GM18498 (cell line): ENCODE measurements at regions not wholly inside any gene's neighbourhood (a gene's known extent, or its start where the extent isn't known, plus 50 kb on each side); places are given as distances from the start of the nearest gene placed in this dataset.
"Not testable (repeated sequence)": the region's sequence is repeated elsewhere in the genome, so short reads cannot be mapped to it uniquely, and the experiment has no call there.

ENCODE experiments used
- ATAC-seq: cut with Tn5 transposase; IDR thresholded peaks from one replicate; pipeline ENCODE4 v1.9.1; 2021; ENCODE audit warnings: mild to moderate bottlenecking, moderate library complexity; ENCODE audit not compliant: unreplicated experiment

DNA sequence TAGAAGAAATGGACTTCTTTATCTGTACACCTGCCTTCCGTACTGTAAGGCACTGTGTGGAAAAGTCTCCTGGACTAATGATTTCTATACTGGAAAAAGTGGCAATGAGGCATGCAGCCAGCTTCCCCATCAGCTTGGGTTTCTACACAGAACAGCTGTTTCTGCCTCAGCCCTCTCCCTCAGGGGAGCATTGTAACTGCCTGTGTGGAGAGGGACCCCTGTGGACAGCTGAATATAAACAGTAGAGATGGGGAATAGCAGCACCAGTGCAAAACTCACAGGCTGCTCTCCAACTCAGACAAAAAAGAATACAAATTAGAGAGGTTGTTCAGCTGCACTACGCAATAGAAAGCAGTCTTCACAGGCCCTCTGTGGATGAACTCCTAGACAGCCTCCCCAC is 451.3 kb upstream of the MBL2 start:
- ATAC-seq, result no peak

GRCh38 chr10:53222806-53223205 is 450.2 kb upstream of the MBL2 start:
- no peak for ATAC-seq

DNA sequence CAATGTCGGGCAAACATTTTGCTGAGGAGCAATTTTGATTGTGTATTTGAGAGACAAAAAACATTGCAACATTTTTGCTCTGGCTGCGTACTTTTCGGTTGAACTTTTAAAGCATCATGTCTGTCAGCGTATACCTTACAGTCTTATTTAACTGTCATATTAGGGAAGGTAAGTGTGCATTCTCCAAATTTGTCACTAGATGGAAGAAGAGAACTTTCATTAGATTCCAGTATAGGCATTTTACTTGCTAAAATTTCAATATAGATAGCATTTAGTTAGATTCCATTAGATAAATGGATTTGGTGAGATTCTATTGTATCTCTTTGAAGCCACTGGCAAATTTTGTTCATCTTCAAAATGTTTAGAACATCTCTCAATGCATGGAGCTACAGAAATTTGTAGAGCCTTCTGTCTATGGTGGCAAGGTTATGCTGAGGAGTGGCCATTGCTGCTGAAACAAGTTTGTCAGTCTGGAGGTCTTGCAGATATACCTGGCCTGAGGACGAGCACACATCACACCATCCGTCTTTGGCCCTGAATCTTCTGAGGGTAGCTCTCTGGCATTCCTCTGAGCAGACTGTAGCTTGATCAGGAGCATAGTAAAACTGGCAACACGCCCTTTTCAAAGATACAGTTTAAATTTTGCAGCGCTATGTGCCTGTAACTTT is 437.5 kb upstream of the MBL2 start:
- ATAC-seq, result no peak

GRCh38 chr10:53183733-53184132 is 411.1 kb upstream of the MBL2 start:
- no peak for ATAC-seq

DNA sequence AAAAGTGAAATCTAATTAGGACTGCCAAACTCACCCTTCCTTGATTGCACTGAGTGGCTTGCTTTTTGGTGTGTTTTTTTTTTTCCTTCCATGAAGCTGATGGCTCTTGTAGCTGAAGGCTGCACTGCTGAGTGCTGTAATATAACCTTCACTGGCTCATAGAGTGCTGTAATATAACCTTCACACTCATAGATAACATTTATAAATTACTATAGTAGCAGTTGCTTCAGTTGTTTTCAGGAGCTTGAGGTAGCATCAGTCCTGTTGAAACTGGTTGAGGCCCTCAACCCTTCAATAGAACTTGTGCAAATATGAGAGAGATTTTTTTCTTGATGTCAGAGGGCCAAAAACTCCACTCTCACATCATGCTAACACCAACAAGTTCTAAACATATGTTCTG is 404.9 kb upstream of the MBL2 start:
- no peak for ATAC-seq

DNA sequence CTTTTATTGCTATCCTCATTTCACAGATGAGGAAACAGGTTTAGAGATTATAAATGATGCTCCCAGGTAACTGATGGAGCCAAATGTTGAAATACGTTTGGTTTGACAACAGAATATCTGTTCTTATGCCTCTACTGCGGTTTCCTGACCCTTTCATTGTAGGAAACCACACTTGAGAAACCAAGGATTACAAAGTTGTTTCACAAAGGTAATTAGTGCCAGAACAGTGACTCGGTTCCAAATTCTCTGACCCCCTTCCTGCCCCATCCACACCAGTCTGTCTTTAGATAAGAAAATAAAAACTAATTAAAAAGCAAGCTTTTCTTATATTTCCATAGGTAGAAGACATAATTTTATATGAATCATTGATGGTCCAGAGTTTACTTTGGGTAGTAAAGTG is 393.7 kb upstream of the MBL2 start:
- no peak for ATAC-seq

GRCh38 chr10:53162856-53163255 is 390.3 kb upstream of the MBL2 start:
- ATAC-seq, result no peak

- ATAC-seq, result no peak
Measured at GRCh38 chr10:53161231-53161630, 388.6 kb upstream of the MBL2 start.

DNA sequence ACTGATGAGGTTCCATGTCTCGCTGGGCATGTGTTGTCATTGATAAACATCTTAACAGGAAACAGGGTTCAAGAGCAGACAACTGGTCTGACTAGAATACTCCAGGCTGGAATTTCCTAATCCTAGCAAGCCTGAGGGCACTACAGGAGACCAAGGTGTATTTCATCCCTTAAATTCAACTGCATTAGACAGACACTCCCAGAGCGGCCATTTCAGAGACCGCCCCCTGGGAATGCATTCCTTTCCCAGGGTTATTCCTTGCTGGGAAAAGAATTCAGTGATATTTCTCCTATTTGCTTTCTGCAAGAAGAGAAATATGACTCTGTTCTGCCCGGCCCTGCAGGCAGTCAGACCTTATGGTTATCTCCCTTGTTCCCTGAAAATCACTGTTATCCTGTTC is 383.1 kb upstream of the MBL2 start:
- ATAC-seq, result not testable (repeated sequence)

- ATAC-seq, result no peak
Measured at GRCh38 chr10:53153831-53154230, 381.2 kb upstream of the MBL2 start.

GRCh38 chr10:53140506-53140905 is 367.9 kb upstream of the MBL2 start:
- no peak for ATAC-seq

GRCh38 chr10:53135897-53136253 is 363.3 kb upstream of the MBL2 start:
- peak; percentile 43 for ATAC-seq

DNA sequence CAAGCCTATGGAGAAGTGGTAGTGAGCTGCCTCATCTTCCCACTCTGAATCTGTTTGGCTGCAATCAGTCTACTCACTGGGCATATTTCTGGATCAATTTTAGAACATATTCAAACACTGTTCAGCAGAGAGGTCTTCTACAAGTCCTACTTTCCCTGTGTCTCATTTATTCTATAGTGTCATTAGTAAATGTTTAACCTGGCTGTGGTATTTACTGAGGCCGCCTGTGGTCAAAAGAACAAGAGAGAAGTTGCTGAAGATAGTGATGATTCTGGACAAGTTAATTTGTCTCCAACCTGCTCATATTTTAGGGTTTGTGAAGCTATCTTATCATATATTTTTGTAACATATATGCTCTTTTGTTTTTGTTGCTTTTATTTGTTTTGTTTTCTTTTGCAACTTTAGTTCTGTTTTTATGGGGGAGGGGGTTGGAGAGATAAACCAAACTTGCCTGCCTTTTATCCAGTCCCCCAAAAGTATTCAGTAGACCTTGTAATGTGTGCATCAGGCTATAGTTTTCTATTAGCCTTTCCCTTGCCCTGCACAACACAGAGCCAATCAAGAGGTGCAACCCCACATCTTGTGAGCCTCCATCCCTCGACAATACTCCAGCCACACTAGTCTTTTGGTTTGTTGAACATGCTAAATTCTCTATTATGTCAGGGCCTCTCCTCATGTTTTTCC is 362.8 kb upstream of the MBL2 start:
- peak; percentile 78 for ATAC-seq

- ATAC-seq, result no peak
Measured at GRCh38 chr10:53134050-53134449, 361.5 kb upstream of the MBL2 start.

DNA sequence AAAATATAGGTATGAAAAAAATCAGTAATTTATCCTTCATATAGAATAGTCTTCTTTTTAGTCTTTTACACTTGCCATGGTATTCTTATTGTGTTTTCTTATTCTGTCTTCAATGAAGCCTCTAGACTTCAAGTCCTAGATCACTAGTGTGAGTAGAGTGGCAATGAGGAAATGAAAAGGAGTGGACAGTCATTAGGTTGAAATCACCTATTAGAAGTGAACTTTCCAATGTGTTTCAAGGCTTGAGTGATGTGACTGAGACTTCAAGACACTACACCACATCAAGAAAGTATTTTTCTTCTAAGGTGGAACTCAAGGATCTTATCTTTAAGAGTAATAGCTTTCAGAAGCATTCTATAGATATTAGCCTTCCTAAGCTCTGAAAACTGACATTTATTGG is 357.8 kb upstream of the MBL2 start:
- no peak for ATAC-seq

GRCh38 chr10:53127686-53128085 is 355.1 kb upstream of the MBL2 start:
- no peak for ATAC-seq

- no peak for ATAC-seq
Measured at GRCh38 chr10:53123311-53123710, 350.7 kb upstream of the MBL2 start.

GRCh38 chr10:53122281-53122680 is 349.7 kb upstream of the MBL2 start:
- ATAC-seq, result no peak

DNA sequence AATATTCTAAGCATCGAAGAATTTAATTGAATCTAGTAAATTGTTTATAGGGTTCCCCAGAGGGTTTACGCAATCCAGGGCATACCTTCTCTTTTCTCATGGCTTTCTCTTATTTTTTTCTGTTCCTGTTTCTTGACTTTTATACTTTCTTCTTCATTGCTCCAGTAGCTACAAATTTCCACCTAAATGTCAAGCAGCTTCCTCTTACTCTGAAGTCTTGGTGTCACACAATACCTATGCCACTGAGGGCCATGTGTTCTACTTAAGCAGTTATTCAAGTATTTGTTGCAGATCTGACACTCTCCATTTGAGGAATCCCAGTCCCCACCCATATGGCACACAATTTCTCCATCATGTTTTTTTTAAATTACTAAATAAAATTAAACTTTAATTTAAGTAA is 343.1 kb upstream of the MBL2 start:
- ATAC-seq, result no peak

- no peak for ATAC-seq
Measured at GRCh38 chr10:53111529-53111928, 338.9 kb upstream of the MBL2 start.

DNA sequence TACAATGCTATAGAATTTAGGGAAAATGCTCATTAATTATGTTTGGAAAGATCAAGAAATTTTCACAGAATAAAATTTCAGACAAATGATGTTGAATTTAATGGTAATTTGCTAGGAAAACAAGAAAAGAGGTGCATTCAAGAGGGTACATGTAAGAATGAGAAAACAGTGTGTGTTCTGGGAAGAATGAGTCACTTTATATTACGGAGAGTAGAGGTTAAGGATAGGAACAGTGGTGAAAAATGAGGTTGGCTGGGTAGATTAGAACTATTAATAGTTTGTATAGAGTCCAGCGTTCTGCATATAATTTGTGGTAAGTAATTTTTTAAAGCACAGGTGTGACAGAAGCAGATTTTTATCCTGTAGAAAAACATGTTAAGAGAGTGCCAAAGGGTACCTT is 336.7 kb upstream of the MBL2 start:
- no peak for ATAC-seq

DNA sequence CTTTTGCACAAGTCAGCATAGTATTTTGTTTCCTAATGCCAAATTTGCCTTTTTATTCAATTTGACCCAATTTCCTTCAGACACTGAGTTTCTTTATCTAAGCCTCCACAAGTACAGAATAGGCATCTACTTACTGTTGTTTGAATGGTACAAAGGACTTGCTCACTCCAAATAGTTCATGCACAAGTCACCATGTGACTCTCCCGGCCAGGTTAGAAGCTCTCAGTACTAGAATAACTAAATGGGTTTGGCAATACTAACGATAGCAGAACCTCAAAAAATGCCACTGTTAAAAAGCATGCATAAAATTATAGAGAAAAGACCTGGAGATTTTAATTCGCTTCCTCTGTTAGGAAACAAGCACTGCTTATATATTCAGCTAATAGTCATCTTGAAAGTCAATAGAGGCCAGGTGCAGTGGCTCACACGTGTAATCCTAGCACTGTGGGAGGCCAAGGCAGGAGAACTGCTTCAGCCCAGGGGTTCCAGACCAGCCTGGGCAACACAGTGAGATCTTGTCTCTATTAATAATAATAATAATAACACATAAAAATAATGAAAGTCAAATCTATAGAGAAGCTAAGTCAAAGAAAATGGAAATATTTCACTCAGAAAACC is 335.8 kb upstream of the MBL2 start:
- ATAC-seq, result no peak

DNA sequence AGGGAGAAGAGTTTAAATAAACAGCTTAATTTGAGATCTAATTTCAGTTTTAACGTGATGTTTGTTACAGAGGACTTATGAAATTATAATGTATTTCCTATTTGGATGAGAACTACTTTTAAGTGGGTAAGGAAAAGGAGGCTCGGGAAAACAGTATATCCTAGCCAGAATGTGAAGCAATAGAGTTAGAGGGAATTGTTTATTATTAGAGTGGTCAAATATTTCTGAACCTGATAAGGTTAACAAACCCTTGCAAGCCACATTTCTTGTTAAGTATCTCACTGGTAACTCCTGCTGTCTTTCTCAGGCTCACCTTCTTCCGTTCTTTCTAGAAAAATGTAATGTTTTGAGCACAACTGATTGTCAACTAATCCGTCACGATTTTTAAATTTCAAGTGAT is 335.1 kb upstream of the MBL2 start:
- ATAC-seq, result no peak
